HEK293T (cell line): ENCODE measurements at regions not wholly inside any gene's neighbourhood (a gene's known extent, or its start where the extent isn't known, plus 50 kb on each side); places are given as distances from the start of the nearest gene placed in this dataset.

Experiments used
- CTCF ChIA-PET: fragments of 350-600 bp; formaldehyde crosslinking; extraction: SDS; loops from one replicate; lab custom pipeline; 2021; ENCODE audit warnings: antibody characterized with exemption, inconsistent platforms; lab: Yijun Ruan, JAX
- POLR2A ChIA-PET: fragments of 350-600 bp; formaldehyde crosslinking; extraction: SDS; loops from one replicate; lab custom pipeline; 2020; ENCODE audit warnings: antibody characterized with exemption, inconsistent platforms; lab: Yijun Ruan, JAX
- DNase-seq: peaks from one replicate; pipeline ENCODE4 v3.0.0; 2012; ENCODE audit warnings: mixed read lengths; ENCODE audit errors: extremely low spot score
- ARNT ChIP-seq: fragments of 450-650 bp; IDR thresholded peaks from 2 replicates; pipeline ENCODE4 v1.6.1; 2017; ENCODE audit warnings: mild to moderate bottlenecking
- BHLHE40 ChIP-seq: fragments of 450-650 bp; IDR thresholded peaks from 2 replicates; pipeline ENCODE4 v1.6.1; 2016; ENCODE audit warnings: mild to moderate bottlenecking, moderate library complexity, borderline replicate concordance
- CTBP1 ChIP-seq: fragments of 450-650 bp; IDR thresholded peaks from 2 replicates; pipeline ENCODE4 v1.6.1; 2016; ENCODE audit warnings: borderline replicate concordance
- ELF4 ChIP-seq: fragments of 450-650 bp; IDR thresholded peaks from 2 replicates; pipeline ENCODE4 v1.6.1; 2017; ENCODE audit warnings: antibody characterized with exemption
- FOXA1 ChIP-seq: fragments of 450-650 bp; IDR thresholded peaks from 2 replicates; pipeline ENCODE4 v1.6.1; 2016; ENCODE audit warnings: mild to moderate bottlenecking
- FOXK2 ChIP-seq: fragments of 450-650 bp; IDR thresholded peaks from 2 replicates; pipeline ENCODE4 v1.6.1; 2016; ENCODE audit warnings: mild to moderate bottlenecking
- FOXM1 ChIP-seq: fragments of 450-650 bp; IDR thresholded peaks from 2 replicates; pipeline ENCODE4 v1.6.1; 2017; ENCODE audit warnings: mild to moderate bottlenecking, borderline replicate concordance
- HDGF ChIP-seq: fragments of 450-650 bp; IDR thresholded peaks from 2 replicates; pipeline ENCODE4 v1.6.1; 2017; ENCODE audit warnings: antibody characterized with exemption, borderline replicate concordance
- L3MBTL2 ChIP-seq: fragments of 450-650 bp; conservative IDR thresholded peaks from 2 replicates; pipeline ENCODE4 v1.6.1; 2016; ENCODE audit warnings: mild to moderate bottlenecking
- LEF1 ChIP-seq: fragments of 450-650 bp; IDR thresholded peaks from 2 replicates; pipeline ENCODE4 v1.6.1; 2017; ENCODE audit warnings: mild to moderate bottlenecking, borderline replicate concordance
- NFRKB ChIP-seq: fragments of 450-650 bp; IDR thresholded peaks from 2 replicates; pipeline ENCODE4 v1.6.1; 2016; ENCODE audit warnings: mild to moderate bottlenecking, moderate library complexity
- SP1 ChIP-seq: fragments of 450-650 bp; IDR thresholded peaks from 2 replicates; pipeline ENCODE4 v1.6.1; 2017
- SUZ12 ChIP-seq: fragments of 450-650 bp; IDR thresholded peaks from 2 replicates; pipeline ENCODE4 v1.6.1; 2016; ENCODE audit warnings: mild to moderate bottlenecking
- TARDBP ChIP-seq: fragments of 450-650 bp; IDR thresholded peaks from 2 replicates; pipeline ENCODE4 v1.6.1; 2016
- ZNF384 ChIP-seq: fragments of 450-650 bp; IDR thresholded peaks from 2 replicates; pipeline ENCODE4 v1.6.1; 2016
- TF ChIP-seq, protein P1 (sequence below): fragments of 450-650 bp; IDR thresholded peaks from 2 replicates; pipeline ENCODE4 v1.6.1; 2016

- no peak for DNase-seq
- ChIA-PET POLR2A (no interaction called here), CTCF (no interaction called here)
- no peak for TF ChIP-seq ELF4
- TF ChIP-seq SUZ12, result no peak
- no peak for TF ChIP-seq TARDBP
- no peak for TF ChIP-seq FOXK2
- no peak for TF ChIP-seq LEF1
These were observed 120.7 kb upstream of the MED13L start for GRCh38 chr12:116398193-116398592.

- DNase-seq, result no peak
- CTCF ChIA-PET, result no interaction called here
- POLR2A ChIA-PET, result no interaction called here
- TF ChIP-seq ELF4, result no peak
- no peak for TF ChIP-seq NFRKB
- TF ChIP-seq CTBP1, result no peak
- no peak for TF ChIP-seq L3MBTL2
- TF ChIP-seq TARDBP, result no peak
- TF ChIP-seq SUZ12, result no peak
- TF ChIP-seq BHLHE40, result no peak
- TF ChIP-seq, protein P1, sequence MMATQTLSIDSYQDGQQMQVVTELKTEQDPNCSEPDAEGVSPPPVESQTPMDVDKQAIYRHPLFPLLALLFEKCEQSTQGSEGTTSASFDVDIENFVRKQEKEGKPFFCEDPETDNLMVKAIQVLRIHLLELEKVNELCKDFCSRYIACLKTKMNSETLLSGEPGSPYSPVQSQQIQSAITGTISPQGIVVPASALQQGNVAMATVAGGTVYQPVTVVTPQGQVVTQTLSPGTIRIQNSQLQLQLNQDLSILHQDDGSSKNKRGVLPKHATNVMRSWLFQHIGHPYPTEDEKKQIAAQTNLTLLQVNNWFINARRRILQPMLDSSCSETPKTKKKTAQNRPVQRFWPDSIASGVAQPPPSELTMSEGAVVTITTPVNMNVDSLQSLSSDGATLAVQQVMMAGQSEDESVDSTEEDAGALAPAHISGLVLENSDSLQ, result no peak
These were observed 121.6 kb upstream of the MED13L start for GRCh38 chr12:116399055-116399454.

GRCh38 chr12:116400636-116401372 is 123.3 kb upstream of the MED13L start:
- ChIA-PET POLR2A (no interaction called here), CTCF (no interaction called here)
- no peak for TF ChIP-seq SP1
- TF ChIP-seq FOXA1, result no peak
- no peak for TF ChIP-seq ZNF384
- no peak for TF ChIP-seq ELF4
- no peak for TF ChIP-seq NFRKB
- no peak for TF ChIP-seq BHLHE40
- TF ChIP-seq L3MBTL2, result no peak
- TF ChIP-seq SUZ12, result no peak
- TF ChIP-seq CTBP1, result no peak
- TF ChIP-seq HDGF, result no peak
- TF ChIP-seq TARDBP, result no peak
- no peak for TF ChIP-seq LEF1
- TF ChIP-seq, protein P1, result no peak
- TF ChIP-seq FOXK2, result no peak
- TF ChIP-seq FOXM1, result no peak
- TF ChIP-seq ARNT, result no peak
- DNase-seq, result no peak

DNA sequence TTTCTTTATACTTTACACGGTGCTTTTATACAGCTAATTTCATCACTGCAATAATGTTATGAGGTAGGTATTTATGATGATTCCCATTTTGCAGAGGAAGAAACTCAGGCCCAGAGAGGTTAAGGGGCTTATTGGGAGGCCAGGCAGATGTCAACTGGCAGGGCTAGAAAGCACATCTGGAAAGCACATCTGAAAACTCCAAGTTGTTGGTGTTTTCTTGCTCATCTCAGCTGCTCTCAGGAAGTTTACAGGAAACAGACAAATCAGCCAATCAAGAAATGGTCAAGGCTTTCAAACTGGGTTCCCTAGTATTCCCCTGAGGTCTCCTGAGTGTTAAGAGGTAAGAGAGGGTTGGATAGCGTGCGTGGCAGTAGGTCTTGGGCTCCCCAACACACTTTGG is 124.1 kb upstream of the MED13L start:
- ChIA-PET POLR2A (no interaction called here), CTCF (no interaction called here)
- TF ChIP-seq HDGF (no peak), NFRKB (no peak), SP1 (no peak), LEF1 (no peak), TARDBP (no peak), FOXM1 (no peak), BHLHE40 (no peak), FOXA1 (no peak), CTBP1 (no peak), ELF4 (no peak), FOXK2 (no peak), L3MBTL2 (no peak), SUZ12 (no peak), ARNT (no peak), ZNF384 (no peak)
- TF ChIP-seq, protein P1, result no peak
- DNase-seq, result no peak

DNA sequence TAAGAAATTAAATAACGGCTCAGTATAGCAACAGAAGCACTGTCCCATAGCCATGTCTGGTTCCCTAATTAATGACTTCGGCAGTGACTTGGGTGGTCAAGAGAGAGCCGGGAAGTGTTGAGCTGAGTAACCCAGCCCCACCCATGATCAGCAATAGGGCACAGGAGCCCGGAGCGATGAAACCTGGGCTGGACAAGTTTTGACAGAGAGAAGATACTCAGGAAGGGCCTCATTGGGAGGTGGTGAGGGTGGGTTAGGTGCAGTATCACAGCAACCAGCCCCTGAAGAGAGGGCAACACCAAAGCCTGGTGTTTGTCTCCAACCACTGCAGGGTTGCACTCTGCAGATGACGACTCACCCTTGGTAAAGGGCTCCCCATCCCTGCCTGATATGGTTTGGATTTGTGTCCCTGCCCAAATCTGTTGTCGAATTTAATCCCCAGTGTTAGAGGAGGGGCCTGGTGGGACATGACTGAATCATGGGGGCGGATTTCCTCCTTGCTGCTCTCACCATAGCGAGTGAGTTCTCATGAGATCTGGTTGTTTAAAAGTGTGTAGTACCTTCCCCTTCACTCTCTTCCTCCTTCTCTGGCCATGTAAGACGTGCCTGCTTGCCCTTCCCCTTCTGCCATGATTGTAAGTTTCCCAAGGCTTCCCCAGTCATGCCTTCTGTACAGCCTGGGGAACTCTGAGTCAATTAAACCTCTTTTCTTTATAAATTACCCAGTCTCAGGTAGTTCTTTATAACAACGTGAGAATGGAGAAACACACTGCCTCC is 124.9 kb upstream of the MED13L start:
- CTCF ChIA-PET, result no interaction called here
- POLR2A ChIA-PET, result no interaction called here
- TF ChIP-seq SUZ12 (no peak), CTBP1 (no peak), TARDBP (no peak), BHLHE40 (no peak), LEF1 (no peak), FOXK2 (no peak), HDGF (no peak), L3MBTL2 (no peak), ARNT (no peak), FOXM1 (no peak), SP1 (no peak), ZNF384 (no peak), ELF4 (no peak), NFRKB (no peak)
- TF ChIP-seq, protein P1, result no peak
- DNase-seq, result no peak
